GM18870 (cell line): ENCODE measurements at regions not wholly inside any gene's neighbourhood (a gene's known extent, or its start where the extent isn't known, plus 50 kb on each side); places are given as distances from the start of the nearest gene placed in this dataset.

Source experiments
- ATAC-seq: cut with Tn5 transposase; IDR thresholded peaks from one replicate; pipeline ENCODE4 v1.9.1; 2021; ENCODE audit warnings: moderate library complexity; ENCODE audit not compliant: unreplicated experiment

GRCh38 chr13:99862244-99862643, 109.3 kb downstream of the ZIC5 start:
- ATAC-seq: no peak

GRCh38 chr13:99861771-99862170, 109.8 kb downstream of the ZIC5 start:
- ATAC-seq: no peak

- ATAC-seq: no peak
Measured at GRCh38 chr13:99860745-99861144, 110.8 kb downstream of the ZIC5 start.

GRCh38 chr13:99859178-99860177, 112.1 kb downstream of the ZIC5 start:
- ATAC-seq: peak; percentile 94

GRCh38 chr13:99857738-99858137, 113.8 kb downstream of the ZIC5 start:
- ATAC-seq: no peak

- no peak for ATAC-seq
Measured at GRCh38 chr13:99855526-99856420, 115.8 kb downstream of the ZIC5 start.

GRCh38 chr13:99854366-99854765, 117.2 kb downstream of the ZIC5 start:
- no peak for ATAC-seq

- ATAC-seq: no peak
Measured at GRCh38 chr13:99847318-99847750, 124.2 kb downstream of the ZIC5 start.

GRCh38 chr13:99845161-99845874, 126.2 kb downstream of the ZIC5 start:
- ATAC-seq: no peak

GRCh38 chr13:99844421-99844820, 127.1 kb downstream of the ZIC5 start:
- ATAC-seq: no peak

GRCh38 chr13:99843872-99844271, 127.7 kb downstream of the ZIC5 start:
- ATAC-seq: no peak

GRCh38 chr13:99842405-99842804, 129.2 kb downstream of the ZIC5 start:
- ATAC-seq: no peak

GRCh38 chr13:99836291-99836690, 135.3 kb downstream of the ZIC5 start:
- no peak for ATAC-seq

GRCh38 chr13:99835442-99835841, 136.1 kb downstream of the ZIC5 start:
- ATAC-seq: no peak

- ATAC-seq: no peak
Measured at GRCh38 chr13:99834246-99834645, 137.3 kb downstream of the ZIC5 start.

- no peak for ATAC-seq
Measured at GRCh38 chr13:99832347-99832746, 139.2 kb downstream of the ZIC5 start.

GRCh38 chr13:99830931-99831330, 140.6 kb downstream of the ZIC5 start:
- ATAC-seq: no peak

- ATAC-seq: no peak
Measured at GRCh38 chr13:99829593-99830239, 141.9 kb downstream of the ZIC5 start.

- no peak for ATAC-seq
Measured at GRCh38 chr13:99829161-99829560, 142.4 kb downstream of the ZIC5 start.

- no peak for ATAC-seq
Measured at GRCh38 chr13:99828735-99829134, 142.8 kb downstream of the ZIC5 start.
